CD4-positive, alpha-beta T cell treated with Interleukin-4 for 1 hour (primary cell): ENCODE measurements at regions not wholly inside any gene's neighbourhood (a gene's known extent, or its start where the extent isn't known, plus 50 kb on each side); places are given as distances from the start of the nearest gene placed in this dataset.
"Not testable (repeated sequence)": the region's sequence is repeated elsewhere in the genome, so short reads cannot be mapped to it uniquely, and the experiment has no call there.

Experiments used
- DNase-seq, 2 donors: peaks; one replicate each; pipeline ENCODE4 v3.0.0-alpha.2; 2020 to 2022

- DNase-seq = no peak
These were observed 1725.5 kb downstream of the GRIK2 start for GRCh38 chr6:103119056-103119455.

GRCh38 chr6:103114582-103114981 is 1721.1 kb downstream of the GRIK2 start:
- no peak for DNase-seq

GRCh38 chr6:103113416-103113815 is 1719.9 kb downstream of the GRIK2 start:
- DNase-seq = no peak

- no peak for DNase-seq
These were observed 1714.5 kb downstream of the GRIK2 start for GRCh38 chr6:103107985-103108384.

GRCh38 chr6:103105686-103106085 is 1712.2 kb downstream of the GRIK2 start:
- DNase-seq = no peak

GRCh38 chr6:103101267-103101666 is 1707.8 kb downstream of the GRIK2 start:
- DNase-seq = no peak

GRCh38 chr6:103092414-103092813 is 1698.9 kb downstream of the GRIK2 start:
- DNase-seq = not testable (repeated sequence)

- DNase-seq = no peak
These were observed 1692.3 kb downstream of the GRIK2 start for GRCh38 chr6:103085801-103086200.

GRCh38 chr6:103081876-103082630 is 1688.5 kb downstream of the GRIK2 start:
- no peak for DNase-seq

- DNase-seq = no peak
These were observed 1687.6 kb downstream of the GRIK2 start for GRCh38 chr6:103081126-103081525.

- DNase-seq = no peak
These were observed 1687.0 kb downstream of the GRIK2 start for GRCh38 chr6:103080497-103080896.

GRCh38 chr6:103079867-103080266 is 1686.4 kb downstream of the GRIK2 start:
- no peak for DNase-seq

- DNase-seq = no peak
These were observed 1668.6 kb downstream of the GRIK2 start for GRCh38 chr6:103062136-103062535.

GRCh38 chr6:103047567-103047966 is 1654.1 kb downstream of the GRIK2 start:
- no peak for DNase-seq

- DNase-seq = no peak
These were observed 1648.8 kb downstream of the GRIK2 start for GRCh38 chr6:103042336-103042735.

GRCh38 chr6:103036846-103037245 is 1643.3 kb downstream of the GRIK2 start:
- DNase-seq = no peak

- DNase-seq = no peak
These were observed 1633.9 kb downstream of the GRIK2 start for GRCh38 chr6:103027271-103027931.

- DNase-seq = no peak
These were observed 1624.9 kb downstream of the GRIK2 start for GRCh38 chr6:103018426-103018825.

GRCh38 chr6:103017878-103018277 is 1624.4 kb downstream of the GRIK2 start:
- DNase-seq = no peak

GRCh38 chr6:103011605-103012004 is 1618.1 kb downstream of the GRIK2 start:
- no peak for DNase-seq

GRCh38 chr6:103002282-103002681 is 1608.8 kb downstream of the GRIK2 start:
- no peak for DNase-seq

GRCh38 chr6:103001724-103002123 is 1608.2 kb downstream of the GRIK2 start:
- DNase-seq = no peak

GRCh38 chr6:103000688-103001087 is 1607.2 kb downstream of the GRIK2 start:
- DNase-seq = no peak

- no peak for DNase-seq
These were observed 1602.0 kb downstream of the GRIK2 start for GRCh38 chr6:102995491-102995890.

GRCh38 chr6:102994866-102995265 is 1601.4 kb downstream of the GRIK2 start:
- no peak for DNase-seq
